ENCODE measurements at regions not wholly inside any gene's neighbourhood (a gene's known extent, or its start where the extent isn't known, plus 50 kb on each side); places are given as distances from the start of the nearest gene placed in this dataset.
"Not testable (repeated sequence)": the region's sequence is repeated elsewhere in the genome, so short reads cannot be mapped to it uniquely, and the experiment has no call there.

DNA sequence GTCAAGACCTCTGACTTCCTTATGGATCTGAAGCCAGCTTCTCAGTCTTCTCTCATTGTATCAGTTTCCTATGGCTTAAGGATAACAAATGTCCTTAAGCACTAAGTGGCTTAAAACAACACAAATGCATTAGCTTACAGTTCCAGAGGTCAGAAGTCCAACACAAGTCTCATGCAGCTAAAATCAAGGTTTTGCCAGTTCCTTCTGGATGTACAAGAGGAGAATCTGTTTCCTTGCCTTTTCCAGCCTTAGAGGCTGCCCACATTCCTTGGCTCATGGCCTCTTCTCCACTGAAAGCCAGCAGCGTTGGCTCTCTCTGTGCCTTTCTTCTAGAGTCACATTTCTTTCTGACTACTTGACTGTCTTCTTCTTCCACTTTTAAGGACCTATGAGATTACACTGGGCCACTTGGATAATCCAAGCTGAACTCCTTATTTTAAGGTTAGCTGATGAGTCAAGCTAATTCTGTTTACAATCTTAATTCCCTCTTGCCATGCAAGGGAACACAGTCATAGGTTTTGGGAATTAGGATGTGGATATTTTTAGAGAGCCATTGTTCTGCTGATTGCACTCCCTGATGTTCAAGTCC, 179.0 kb downstream of the BCAS1 start:
- no peak for DNase-seq

DNA sequence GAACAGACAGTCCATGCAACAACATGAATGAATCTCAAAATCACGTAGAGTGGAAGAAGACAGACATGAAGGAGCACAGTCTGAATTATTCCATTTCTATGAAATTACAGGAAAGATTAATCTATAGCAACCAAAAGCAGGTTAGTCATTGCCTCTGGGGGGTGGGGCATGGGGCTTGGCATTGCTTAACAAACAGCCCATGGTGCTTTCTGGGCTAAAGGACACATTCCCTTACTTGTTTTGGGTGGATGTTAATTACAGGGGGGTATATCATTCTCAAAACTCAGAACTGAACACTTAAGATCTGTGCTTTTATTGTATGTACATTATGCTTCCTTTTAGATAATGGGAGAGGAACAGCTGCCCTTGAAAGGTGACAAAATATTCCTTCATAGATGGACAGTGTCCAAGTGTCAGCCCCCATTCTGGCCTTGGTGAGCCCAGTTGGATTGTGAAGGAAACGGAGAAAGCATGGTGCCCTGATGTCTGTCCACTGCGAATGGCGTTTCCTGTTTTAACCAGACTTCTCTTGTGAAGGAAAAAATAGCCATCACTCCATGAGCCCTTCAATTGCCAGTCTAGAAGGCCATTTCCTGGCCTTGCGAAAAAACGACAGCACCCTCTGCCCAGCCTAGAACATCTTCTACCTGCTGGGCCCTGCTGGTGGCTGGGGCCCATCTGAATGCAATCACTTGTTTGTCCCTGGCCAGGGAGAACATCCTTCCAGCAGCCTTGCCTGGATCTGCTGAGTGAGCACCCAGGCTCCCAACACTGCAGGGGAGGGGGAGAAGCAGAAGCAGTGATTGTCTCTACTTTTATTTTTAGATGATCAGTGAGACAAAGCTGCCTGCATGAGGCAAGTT, 179.7 kb downstream of the BCAS1 start:
- no peak for DNase-seq

DNA sequence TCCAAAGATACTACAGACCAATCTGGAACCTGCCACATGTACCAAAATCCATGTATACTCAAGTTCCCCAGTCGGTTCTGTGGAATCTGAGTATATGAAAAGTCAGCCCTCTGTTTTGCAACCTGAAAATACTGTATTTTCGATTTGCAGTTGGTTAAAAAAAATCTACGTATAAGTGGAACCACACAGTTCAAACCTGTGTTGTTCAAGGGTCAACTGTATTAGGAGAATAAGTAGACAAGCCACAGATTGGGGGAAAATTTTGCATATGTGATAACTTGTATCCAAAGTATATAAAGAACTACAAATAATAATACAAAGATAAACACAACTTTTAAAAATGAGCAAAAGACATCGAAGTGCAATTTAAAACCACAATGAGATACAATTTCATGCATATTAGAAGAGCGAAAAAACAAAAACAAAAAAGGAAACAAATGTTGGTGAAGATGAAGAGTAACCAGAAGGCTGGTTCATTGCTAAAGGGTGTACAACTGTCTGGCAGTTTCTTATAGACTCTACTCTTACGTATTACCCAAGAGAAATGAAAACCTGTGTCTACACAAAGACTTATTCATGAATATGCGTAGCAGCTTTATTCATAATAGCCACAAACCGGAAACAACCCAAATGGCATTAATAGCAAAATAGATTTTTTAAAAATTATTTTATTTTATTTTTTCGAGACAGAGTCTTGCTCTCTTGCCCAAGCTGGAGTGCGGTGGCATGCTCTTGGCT, 180.8 kb downstream of the BCAS1 start:
- DNase-seq = no peak

DNA sequence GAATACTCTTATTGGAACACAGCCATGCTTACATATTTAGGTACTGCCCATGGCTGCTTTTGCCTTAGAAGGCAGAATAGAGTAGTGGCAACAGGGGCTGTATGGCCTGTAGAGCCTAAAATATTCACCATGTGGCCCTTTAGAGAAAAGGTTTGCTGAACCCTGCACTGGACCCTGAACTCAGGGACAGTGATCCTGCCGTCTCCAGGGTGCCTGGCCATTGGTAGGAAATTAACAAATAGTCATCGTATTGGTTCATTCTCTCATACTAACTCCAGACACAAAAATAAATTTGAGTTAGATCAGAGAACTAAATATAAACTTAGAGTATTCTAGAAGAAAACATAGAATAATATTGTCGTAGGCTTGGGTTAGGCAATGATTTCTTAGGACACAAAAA, 181.4 kb downstream of the BCAS1 start:
- DNase-seq = no peak

DNA sequence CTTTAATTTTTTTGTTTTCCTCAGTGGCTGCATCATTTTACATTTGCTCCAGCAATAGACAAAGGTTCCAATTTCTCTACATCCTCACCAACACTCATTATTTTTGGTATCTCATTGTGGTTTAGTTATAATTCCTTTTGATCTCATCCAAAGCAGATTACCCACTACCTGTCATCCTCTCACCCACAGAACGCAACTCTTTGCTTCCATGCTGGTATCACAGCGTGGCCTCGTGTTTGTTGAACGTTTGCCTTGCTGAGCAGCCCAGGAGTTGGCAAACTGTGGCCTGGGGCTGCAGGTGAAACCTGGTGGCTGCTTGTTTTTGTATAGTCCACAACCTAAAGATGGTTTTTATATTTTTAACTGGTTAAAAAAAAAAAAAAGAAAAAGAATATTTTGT, 181.9 kb downstream of the BCAS1 start:
- no peak for DNase-seq

DNA sequence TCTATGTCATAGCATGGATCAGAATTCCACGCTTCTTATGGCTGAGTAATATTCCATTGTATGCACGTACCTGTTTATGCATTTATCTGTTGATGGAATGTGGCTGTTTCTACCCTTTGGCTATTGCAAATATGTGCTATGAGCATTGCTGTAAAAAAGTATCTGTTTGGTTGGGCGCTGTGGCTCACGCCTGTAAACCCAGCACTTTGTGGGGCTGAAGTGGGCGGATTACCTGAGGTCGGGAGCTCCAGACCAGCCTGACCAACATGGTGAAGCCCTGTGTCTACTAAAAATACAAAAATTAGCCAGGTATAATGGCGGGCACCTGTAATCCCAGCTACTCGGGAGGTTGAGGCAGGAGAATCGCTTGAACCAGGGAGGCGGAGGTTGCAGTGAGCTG, 182.4 kb downstream of the BCAS1 start:
- no peak for DNase-seq

DNA sequence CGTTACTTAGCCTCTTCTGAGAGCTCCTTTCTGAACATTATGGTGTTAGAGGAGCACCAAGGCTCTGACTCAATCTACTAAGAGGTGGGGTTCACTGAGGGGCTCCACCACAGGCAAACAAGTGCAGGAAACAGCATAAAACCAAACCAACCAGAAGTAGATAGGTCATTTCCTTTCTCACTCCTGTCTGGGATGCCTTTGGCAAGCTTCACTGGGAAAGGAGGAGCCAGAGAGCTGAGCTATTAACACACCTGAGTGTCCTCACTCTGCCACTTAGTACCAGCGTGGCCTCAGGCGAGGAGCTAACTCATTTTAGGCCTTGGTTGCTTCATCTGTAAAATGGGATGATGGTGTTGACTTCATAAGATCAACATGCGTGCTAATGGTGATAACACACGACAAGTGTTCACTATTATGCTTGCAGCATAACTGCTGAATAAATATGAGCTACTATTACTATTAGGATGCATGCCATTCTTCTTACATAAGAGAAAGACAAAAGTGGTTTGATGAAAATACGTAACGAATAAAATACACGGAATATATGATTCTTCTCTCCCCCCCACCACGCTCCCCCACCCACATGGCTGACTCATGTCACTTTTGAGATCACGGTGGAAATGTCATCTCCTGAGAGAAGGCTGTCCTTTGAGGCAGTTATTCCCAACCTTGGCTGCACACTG, 185.4 kb downstream of the BCAS1 start:
- no peak for DNase-seq

DNA sequence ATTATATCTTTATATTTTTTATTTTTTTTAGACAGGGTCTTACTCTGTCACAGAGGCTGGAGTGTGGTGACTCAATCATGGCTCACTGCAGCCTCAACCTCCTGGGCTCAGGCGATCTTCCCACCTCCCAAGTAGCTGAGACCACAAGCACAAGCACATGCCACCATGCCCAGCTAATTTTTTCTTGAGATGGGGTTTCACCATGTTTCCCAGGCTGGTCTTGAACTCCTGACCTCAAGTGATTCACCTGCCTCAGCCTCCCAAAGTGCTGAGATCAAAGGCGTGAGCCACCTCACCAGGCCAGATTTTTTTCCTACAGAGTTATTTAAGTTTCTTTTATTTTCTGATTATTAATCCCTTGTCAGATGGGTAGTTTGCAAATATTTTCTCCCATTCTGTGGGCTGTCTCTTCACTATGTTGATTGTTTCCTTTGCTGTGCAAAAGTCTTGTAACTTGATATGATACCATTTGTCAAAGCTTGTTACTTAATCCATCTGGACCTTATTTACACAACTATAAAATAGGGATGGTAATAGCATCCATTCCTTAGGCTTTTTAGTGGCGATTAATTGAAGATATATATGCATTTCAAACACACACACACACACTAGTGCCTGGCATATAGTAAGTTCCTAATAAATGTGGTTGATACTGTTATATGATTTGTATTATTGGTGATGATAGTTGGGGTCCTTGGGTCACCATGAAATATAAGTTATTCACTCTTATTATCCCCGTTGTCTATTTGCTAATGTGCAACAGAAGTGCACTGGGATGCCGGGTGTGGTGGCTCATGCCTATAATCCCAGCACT, 187.1 kb downstream of the BCAS1 start:
- no peak for DNase-seq

DNA sequence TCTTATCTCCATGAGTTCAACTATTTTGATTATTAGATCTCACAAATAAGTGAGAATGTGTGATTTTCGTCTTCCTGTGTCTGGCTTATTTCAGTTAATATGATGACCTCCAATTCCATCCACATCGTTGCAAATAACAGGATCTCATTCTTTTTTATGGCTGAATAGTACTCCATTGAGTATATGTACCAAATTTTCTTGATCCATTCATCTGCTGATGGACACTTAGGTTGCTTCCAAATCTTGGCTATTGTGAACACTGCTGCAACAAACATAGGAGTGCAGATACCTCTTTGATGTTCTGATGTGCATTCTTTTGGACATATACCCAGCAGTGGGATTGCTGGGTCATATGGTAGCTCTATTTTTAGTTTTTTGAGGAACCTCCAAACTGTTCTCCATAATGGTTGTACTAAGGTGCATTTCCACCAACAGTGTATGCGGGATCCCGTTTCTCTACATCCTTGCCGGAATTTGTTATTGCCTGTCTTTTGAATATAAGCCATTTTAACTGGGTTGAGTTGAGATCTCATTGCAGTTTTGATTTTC, 187.9 kb downstream of the BCAS1 start:
- DNase-seq = not testable (repeated sequence)

DNA sequence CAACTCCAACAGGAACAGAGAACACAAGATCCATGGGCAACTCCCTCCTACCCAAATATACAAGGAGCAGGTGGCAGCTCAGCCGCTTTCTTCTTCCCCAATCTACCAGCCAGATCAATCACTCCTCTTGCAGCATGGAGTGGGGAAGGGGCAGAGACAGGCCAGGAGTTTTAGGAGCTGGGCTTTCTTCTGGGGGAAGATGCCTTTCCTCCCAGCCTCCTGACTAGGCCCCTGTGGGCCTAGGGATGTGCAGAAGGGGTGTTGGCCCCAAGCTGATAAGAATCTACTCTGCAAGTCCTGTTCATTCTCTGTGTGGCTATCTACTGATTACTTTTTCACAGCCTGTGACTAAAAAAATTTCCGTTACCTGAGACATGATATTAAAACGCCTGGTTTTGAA, 189.0 kb downstream of the BCAS1 start:
- no peak for DNase-seq

DNA sequence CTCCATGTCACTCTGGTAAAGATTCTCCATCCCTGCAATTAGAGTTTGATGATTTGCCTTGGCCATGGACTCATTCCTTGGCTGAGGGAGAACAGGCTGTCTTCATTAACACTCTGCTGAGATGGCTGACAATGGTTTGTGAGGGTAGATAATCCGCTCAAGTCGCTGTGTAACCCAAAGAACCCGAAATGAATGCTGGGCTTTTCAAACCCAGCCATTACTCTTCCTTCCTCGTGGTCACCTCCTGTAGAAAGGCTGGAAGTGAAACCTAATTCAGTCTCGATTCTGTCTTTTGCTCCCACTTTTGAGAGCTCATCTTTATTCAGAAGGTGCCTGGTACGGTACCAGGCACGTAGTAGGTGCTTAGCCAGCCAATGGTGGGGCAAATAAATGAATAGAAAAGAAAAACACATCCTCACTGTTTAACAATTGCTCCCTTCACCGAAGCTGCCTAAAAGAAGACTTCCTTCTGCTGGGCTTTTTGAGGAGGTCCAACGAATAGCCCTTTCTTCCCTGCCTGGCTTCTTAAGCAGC, 190.2 kb downstream of the BCAS1 start:
- no peak for DNase-seq

DNA sequence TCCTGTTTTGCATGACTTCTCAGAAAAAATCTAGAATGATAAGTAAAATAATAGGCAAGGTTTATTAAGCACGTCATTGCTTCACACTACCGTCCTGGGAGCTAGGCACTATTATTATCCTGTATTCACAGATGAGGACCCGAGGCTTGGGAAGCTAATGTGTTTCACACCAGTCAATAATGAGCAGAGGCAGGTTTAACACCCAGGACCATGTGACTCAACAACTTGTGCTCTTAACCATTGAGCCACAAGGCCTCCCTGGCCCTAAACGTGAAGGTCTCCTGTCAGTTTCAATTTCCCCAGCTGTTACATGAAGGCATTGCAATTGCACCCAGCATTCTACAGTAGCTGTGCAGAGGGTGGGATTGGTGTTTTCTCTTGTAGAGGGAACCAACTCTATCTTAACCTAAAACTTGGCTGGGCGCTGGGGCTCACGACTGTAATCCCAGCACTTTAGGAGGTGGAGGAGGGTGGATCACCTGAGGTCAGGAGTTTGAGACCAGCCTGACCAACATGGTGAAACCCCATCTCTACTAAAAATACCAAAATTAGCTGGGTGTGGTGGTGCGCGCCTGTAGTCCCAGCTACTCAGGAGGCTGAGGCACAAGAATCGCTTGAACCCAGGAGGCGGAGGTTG, 191.2 kb downstream of the BCAS1 start:
- no peak for DNase-seq

DNA sequence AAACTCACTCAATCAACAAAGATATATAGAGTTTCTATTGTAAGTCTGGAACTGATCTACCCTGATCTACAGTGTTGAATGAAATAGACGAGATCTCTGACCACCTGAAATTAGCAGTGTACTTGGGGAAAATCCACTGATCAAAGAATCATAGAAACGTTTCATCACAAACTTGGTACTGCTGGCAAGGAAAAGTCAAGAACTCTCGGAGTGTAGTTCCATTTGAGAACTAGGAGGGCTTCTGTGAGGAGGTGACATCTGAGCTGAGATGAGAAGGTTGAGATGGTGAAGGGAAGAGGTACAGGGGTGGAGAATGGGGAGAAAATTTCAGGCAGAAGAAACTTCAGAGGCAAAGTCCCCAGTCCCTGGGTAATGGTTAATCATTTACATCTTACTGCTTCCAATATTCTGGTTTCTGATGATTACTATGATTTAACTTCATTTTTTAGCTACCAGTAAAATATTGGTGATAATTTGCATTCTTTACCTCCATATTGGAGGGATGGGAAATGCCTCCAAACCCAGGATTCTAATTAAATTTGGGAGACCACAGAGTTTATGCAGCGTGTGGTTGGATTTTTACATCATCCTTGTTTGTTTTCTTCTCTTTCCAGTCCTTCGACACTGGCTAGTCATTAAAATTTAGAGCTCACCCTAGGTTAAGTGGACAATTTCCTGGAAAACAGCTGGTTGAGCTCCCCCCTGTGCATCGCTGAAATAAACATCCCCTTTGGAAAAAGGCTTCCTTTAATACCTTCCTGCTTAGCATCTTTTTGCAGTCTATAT, 191.9 kb downstream of the BCAS1 start:
- no peak for DNase-seq

DNA sequence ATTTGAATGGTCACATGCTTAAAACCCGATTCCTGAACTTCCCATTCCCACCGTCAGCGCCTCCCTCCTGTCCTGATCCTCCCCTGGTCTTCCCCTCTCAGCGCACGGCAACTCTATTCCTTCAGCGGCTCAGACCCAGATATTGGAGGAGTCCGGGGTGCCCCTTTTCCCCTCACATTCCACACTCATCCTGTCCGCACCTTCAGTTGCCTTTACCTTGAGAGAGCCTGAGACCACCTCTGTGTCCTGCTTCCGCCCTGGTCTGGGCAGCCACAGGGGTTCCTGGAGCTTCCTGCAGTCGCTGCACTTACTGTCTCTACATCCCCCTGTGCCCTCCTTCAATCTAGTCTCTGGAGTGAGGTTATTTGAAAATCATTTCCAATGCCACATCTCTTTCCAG, 193.4 kb downstream of the BCAS1 start:
- no peak for DNase-seq

DNA sequence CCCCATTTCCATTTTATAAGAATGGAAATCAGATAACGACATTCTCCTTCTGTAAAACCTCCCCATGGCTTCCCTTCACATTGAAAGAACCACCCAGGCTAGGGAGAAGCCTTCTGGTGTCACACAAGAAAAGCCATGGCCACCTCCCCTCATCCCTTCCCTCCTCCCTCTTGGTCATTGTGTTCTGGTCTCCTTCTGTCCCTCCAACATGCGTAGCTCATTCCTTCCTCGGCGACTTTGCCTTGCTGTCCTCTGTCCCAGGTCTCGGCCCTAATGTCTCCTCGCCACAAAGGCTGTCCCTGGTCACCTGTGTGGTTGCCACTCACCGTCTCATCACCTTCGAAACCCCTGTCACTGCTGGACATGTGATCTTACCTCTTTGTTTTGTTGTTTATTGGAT, 193.9 kb downstream of the BCAS1 start:
- no peak for DNase-seq

DNA sequence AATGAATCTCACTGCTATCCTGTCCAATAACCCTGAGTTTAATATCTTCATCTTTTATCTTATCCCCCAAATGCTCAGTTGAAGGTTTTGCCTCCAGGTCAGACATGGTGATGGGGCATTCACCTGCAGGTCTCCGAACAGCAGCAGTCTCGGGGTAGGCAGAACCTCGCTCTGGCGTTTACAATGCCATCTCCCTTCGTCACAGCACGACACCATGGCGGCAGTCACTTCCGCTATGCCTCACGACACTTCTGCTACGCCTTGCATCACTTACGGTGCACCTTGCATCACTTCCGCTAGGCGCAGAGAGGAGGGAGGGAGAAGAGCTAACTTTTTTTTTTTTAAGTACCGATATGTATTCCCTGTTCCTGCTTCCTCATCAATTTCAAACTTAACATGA, 194.9 kb downstream of the BCAS1 start:
- no peak for DNase-seq

DNA sequence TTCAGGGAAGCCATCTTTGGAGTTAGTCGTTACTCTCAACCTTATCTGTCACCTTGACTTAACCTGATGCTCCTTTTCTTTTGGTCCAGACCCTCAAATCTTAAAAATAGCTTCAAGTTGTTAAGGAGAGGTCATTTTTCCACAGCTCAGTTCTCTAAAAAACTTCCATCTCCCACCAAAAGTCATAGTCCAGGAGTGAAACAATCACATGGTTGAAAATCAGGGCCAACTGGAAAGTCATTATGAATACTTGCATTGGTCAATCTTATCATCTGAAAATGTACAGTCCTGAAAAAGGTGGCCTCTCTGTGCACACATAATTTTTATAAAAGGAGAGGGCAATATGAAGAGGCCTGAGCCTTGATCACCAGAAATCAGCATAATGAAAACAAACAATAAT, 195.7 kb downstream of the BCAS1 start:
- no peak for DNase-seq

DNA sequence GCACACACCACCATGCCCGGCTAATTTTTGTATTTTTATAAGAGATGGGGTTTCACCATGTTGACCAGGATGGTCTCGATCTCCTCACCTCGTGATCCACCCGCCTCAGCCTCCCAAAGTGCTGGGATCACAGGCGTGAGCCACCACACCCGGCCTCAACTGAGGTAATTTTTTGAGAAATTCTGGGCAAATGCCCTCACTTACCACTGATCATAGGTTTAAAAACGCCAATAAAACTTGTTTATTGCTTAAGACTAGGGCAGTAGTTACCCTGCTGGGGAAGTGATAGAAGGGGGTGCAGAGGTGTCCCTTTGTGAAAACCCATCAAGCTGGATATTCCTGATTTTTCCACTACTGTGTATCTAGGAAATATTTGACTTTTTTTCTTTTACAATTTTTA, 196.3 kb downstream of the BCAS1 start:
- no peak for DNase-seq

DNA sequence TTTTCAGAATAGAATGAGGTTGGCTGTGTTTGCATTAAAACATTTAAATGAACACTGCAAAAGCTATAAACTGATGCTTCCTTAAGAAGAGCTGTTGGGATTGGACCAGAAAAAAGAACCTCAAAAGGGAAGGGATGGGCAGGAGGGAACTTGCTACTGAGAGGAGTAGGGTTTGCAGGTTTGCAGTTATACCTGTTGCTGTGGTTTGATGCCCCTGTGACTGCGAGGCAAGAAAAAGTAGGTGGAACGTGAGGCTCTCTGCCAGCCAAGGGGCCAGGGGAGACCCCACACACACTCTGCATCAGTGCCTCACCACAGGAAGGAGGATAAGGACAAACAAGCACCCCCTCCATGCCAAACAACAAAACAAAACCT, 197.2 kb downstream of the BCAS1 start:
- DNase-seq = no peak

Measured in right lung (tissue), 2 donors.